Activated CD4-positive, alpha-beta T cell treated with anti-CD3 and anti-CD28 coated beads, Interleukin-10, Interleukin-2, amounts not matched to agents 100 ng/mL and 50 ng/mL, durations not matched to agents 16 hours and 8 hours (primary cell): ENCODE measurements at regions not wholly inside any gene's neighbourhood (a gene's known extent, or its start where the extent isn't known, plus 50 kb on each side); places are given as distances from the start of the nearest gene placed in this dataset.

Source experiments
- DNase-seq: peaks from one replicate; pipeline ENCODE4 v3.0.0-alpha.2; 2020

DNA sequence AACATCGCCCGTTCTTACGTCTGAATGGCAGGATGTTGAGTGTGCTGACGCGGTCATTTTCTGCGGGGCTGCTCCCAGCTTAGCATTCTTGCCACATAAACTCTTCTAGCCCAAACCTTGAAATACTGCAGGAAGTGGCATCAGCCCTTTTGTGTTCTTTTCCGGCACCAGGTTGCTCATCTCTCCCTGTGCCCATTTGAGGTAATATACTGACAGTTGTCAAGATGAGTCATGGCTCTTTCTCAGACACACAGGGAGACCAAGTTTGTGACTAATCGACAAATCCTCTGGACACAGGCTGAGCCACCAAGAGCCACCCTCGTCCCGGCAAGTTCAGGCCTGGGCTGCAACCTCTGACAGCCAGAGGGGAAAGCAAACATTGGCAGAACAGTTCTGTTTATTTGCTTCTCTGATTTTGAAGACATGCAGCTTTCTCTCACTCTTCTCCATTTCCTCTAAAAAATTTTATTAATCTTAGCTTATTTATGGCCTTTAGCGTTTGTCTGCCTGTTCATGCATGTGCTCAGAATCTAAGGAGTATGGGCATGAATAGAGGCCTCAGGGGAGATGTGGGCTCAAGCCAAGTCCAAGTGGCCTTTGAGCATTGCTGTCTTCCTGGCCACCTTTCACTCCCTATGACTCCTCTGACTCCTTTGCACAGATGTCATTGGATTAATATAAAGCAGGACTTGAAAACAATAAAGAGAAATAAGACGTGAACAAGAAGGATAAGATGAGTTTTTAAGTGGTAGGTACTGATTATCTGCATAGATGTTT, 328.2 kb upstream of the JAG1 start:
- peak; percentile 0 for DNase-seq

DNA sequence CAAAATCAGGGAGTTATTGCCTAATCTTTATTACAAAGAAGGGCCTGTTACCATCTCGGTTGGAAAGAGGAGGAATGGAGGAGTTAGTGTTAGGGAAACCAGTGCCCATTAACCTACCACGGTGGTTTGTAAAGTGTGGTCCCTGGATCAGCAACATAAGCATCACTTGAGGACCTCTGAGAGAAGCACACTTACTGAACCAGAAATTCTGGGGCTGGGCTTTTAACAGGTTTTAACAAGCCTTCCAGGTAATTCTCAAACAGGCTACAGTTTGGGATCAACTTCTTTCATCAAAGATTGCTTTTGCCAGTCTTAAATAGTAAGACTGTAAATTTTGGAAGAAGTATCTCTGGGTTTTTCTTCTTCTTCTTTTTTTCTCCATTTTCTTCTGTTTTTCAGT, 329.5 kb upstream of the JAG1 start:
- no peak for DNase-seq

DNA sequence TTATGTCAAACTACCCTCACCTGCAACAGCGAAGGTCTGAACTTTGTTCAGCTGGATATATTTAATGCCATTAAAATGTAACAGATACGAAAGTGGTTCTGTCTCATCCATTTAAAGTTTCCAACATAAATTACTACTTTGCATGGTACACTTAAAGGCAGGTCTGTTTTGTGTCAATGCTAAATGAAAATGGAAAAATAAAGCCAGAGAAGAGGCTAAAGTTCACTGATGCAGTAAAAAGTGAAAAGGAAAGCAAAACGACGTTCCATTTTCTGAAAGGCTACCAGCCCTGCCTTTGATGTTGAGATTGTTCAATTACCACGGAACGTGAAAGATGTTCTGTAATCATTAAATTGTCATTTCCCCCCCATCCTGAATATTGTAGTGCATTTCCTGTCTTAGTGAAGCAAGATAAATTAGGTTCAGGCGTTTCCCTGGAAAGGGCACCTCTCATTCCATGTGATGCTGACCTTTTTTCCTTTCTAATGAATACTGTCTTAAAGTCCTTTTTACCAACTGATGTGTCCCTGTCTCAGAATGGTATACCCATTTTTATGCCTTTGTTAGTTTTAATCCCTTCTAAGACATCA, 334.7 kb upstream of the JAG1 start:
- DNase-seq: no peak

DNA sequence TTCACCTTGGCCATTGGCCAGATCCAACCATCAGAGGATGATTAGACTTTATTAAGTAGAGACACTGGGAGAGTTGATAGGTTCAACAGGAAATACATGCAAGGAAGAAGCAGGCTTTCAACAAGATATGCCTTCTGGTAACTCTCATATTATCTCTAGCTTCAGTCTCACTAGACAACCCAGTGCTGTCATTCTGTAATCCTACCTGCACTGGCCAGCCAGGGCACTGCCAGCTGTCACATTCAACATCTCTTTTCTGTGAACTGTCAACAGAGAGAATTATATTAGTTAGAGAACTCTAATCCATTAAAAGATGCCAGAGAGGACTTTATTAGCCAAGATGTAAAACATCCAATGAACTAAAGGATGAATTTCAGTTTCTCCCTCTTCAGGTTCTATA, 337.9 kb upstream of the JAG1 start:
- DNase-seq: no peak

DNA sequence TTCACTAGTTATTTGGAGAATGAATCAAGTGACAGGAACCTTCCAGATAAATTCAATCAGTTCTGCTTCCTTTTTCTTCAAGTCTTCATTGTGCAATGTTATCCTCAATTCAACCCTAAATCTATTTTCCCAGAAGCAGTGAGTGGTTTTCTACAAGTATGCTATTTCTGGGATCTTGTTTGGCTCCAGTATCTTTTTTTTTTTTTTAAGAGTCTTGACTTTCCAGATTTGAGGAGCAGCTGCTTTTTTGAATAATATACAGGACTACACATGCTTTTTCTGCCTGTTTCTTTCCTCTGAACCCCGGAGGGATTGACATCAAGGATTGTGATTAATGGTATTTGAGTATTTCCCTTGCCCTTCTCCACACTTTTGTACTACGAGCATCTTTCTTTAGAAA, 339.2 kb upstream of the JAG1 start:
- no peak for DNase-seq

DNA sequence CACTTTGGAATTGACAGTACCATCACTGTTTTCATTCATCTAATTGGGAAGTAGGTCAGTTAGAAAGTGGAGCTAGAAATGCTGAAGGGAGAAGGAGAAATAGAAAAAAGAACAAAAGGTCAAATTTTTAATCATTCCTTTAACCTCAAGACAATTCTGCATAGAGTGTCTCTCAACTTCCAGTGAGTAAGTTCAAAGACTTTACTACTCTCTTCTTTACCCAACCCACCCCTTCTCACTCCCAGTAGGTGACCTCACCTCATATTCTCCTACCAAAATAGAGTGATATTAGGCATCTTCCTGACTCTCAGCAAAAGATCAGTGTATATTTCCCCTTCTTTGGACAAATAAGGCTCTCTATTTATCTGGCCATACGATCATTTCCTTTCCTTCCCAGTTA, 340.0 kb upstream of the JAG1 start:
- no peak for DNase-seq

DNA sequence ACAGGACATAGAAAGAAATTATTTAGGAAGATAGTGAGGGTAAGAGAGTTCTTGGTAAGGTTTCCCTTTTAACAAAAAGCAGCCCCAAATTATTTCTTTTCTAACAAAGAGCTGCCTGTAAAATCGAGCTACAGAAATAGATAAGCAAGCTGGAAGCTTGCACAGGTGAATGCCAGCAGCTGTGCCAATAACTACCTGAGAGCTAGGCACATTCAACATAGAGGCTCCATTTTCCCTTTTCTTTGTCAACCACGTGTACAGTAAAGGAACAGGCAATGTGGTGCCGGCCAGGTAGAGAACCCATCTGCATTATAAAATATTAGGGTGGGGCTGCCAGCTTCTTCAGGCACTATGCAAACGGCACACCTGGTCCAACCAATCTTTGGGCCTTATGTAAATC, 341.6 kb upstream of the JAG1 start:
- no peak for DNase-seq

DNA sequence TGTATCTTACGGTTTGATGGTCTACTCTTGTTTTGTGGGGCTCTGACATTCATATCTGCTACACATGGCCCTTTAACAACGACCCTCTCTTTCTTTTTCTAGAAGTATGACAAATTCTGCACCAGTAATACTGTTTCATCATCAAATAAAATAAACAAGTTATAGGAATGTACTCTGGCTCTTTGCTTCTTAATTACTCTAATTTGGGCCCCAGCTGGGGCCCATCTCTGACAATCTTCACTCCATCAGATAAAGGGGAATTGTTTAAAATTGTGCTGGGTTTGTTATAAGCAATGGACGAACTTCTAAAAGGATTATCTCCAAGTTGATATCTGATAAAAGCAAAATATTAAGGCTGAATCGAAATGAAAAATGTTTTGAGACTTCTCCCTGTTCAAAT, 343.6 kb upstream of the JAG1 start:
- no peak for DNase-seq

DNA sequence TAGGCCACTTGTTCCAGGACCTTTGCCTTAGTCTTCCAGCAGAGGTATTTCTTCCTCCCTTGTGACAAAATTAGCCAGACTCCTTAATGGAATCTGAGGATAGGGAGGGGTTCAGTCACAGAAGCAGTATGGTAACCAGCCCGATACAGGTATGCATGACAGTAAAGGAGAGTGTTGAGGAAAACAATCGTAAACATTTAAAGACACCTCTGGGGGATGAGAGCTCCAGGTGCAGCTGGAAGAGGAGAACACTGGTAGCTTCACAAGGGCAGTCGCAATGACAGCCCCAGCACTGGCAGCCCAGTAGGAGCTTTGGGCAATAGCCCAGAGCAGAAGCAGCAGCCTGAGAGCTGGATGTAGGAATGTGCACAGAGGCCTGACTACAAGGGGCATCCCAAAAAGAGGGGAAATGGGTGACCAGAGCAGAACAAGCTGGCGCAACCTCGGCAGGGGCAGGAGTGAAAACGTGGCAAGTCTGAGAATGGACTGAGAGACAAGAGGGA, 344.9 kb upstream of the JAG1 start:
- no peak for DNase-seq

DNA sequence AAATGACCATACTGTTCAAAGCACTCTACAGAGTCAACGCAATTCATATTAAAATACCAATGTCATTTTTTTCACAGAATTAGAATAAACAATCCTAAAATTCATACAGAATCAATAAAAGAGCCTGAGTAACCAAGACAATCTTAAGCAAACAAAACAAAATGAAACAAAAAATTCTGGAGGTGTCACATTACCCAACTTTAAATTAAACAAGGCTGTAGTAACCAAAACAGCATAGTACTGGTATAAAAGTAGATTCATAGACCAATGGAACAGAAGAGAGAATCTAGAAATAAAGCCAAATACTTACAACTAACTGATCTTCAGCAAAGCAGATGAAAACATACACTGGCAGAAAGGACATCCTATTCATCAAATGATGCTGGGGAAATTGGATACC, 346.9 kb upstream of the JAG1 start:
- DNase-seq: no peak

DNA sequence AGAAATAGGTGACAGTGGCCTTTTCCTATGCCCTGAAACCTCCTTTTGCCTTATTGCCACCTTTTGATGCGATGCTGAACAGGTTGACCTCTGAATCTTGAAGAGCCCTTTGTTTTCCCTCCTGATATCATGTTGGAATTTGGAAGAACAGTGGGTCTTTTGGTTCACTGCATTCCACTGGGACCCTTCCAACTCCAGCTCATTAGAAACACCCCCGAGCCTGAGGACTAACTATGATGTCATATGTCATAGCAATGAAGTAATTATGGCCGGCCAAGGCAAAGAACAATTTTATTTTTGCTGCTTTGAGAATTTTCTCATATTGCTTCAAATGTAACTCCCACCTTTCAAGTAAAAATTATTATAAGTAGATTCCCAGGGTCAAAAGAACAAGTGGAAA, 353.4 kb upstream of the JAG1 start:
- no peak for DNase-seq

DNA sequence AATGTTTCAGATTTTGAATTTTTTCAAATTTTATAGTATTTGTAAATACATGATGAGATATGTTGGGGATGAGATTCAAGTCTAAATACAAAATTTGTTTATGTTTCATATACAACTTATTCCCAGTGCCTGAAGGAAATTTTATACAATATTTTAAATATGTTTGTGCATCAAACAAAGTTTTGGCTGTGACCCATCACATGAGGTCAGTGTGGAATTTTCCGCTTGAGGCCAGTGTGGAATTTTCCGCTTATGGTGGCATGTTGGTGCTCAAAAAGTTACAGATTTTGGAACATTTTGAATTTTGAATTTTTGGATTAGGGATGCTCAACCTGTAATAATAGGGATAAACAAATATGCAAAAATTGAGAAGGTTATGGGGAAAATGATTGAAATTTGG, 356.6 kb upstream of the JAG1 start:
- no peak for DNase-seq

DNA sequence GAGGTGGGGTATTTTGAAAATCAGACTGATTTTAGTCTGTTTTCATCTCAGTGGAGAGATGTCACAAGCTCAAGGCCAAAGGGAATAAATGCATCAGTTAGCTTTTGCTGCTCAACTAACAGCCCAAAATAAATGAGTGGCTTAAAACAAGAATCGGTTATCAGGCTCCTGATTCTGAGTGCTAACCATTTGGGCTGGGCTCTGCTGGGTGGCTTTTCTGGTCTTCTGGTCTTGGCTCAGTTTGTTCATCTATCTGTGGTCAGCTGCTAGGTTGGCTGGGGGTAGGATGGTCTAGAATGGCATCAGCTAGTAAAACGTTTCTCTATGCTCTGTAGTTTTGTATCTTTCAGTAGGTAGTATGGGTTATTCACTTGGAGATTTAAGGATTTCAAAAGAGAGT, 357.5 kb upstream of the JAG1 start:
- no peak for DNase-seq

DNA sequence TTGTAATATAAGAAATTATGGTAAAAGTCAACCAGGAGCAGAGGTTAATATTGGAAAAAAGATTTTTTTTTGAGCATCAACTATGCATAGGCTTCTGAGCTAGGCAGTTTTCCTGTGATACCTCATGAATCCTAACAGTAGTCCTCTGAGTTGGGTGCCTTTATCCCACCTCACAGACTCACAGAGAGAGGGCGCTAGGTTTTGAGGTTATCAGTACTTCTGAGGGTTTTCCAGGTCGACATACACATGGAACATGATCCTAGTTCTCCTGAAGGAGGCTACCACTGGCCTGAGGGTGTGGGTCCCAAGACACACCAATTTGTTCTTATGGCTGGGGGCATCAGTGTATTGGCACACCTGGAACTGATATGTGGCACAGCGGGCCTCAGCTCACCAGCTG, 358.8 kb upstream of the JAG1 start:
- DNase-seq: no peak

DNA sequence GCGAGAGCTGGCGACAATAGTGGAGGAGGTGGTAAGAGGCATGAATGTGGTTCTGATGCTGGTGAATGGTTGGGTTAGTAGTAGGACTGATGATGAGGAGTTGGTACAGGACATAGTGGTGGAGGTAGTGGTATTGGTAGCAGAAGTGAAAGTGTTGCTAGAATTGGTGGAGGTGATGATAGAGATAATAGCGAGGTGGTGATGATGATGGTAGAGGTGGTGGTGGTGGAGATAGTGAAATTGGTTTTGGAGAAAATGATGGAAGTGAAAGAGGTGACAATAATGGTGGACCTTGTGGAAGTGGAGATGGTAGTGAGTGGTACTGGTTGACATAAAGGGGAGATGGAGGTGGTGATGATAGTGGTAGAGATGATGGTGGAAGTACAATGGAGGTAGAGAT, 360.2 kb upstream of the JAG1 start:
- no peak for DNase-seq

DNA sequence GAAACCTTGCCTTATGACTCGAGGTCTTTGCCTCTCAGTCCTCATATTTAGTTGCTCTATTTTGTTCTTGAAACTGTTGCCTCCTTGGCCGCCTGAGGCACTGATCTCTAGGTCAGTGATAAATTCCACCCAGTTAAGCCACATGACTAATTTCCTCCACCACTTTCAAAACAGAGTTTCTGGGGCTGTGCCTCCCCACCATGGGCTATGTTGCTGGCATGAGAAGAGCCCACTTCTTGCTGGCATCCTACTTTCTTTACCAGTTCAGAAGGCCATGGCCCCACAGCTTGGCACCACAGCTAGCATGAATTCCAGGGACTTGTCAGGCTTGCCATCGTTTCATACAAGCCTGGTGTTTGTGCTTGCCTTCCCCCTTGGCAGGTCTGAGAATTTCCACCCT, 361.4 kb upstream of the JAG1 start:
- DNase-seq: no peak

DNA sequence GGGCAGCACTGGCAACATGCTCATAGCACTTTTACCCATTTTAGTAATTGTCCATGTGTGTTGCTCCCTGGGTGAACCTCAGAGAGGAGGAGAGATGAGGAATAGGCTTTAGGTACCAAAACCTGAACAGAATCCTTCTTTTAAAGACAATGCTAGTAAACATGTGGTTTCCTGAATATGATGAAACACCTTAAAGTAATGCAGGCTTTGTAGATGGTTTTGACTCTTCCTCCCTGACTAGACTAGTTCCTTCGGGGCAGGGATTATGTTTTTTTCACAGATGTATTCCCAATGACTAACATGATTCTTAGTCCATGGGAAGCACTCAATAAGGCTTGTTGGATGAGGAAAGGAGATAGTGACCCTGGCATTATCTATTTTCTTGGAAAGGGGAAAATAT, 367.6 kb upstream of the JAG1 start:
- no peak for DNase-seq

DNA sequence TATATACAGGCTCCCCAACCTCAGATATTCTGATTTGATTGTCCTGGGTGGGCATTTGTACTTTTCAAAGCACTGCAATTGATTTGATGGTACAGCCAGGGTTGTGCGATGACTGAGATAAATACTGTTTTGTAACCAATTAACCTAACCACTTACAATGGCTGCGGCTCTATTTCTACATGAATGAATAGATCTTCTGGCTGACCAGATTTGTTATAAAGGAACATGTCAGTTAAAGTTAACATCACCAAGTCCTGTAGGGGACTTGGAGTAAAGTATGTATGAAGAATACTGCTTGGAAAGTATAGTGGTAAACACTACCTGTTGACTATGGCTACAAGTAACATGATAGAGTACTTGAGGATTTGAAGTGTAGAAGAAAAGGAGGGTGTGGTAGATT, 369.2 kb upstream of the JAG1 start:
- no peak for DNase-seq

DNA sequence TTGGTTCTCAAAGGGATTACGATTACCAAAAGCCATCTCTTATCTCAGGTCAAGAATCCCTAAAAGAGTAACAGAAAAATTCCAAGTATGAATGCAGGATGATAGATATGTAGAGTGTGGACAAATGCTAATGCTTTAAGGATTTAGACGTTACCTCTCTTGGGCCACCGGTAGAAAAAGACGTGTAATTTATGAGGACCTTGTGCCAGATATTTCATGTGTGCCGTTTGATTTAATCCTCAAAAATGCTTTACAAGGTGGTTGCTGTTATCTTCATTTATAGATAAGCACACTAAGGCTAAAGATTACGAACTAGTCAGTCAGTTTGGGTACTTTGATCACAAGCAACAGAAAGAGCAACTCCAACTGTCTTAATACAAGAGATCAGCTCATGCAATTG, 370.8 kb upstream of the JAG1 start:
- DNase-seq: no peak

DNA sequence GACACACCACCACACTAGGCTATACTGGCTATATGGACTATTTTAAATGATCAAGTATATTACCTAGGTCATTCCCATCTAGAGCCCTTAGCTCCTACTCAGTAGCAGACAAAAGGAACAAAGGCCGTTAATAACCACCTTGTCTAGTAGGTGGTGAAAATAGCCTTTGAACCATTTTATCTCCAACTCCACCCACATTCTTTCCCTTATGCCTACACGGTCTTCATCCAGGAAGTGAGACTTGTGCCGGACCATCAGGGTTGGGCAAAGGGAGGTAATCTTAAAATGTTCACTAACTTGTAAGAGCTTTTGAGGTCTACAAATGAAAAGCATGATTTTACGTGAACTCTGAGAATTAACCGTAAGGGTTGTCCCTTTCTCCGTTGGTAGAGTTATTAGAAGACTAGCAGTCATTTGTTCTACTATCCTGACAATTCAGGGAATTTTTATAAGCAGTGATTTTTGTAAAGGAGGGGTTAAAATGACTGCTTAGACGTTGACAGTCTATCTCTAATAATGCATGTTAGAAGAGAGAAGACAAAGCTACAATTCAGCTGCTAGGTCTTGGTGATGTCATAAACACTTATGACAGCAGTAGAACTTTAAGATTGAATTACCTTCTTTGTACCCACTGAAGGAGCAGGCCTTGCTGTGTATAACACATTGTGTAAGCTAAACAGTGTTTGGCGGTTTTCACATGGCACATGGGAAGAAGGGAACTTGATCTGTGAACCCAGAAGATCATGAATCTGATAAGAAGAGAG, 371.8 kb upstream of the JAG1 start:
- DNase-seq: no peak

DNA sequence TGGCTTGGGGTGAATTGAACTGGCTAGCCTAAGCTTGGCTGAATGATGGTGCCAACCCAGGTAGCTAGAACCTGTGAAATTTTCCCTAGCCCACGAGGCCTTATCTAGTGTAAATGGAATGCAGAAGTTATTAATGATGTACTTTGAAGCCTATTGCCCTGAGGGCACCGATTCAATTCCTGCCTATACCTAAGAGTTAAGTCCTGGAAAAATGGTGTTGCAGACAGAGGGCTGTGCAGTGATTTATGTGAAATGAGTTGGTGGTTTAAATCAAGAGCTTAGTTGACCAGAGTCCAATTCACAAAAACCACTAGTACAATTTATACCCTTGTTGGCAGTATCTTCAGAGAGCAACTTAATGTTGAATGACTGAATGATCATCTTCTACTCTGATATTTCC, 373.8 kb upstream of the JAG1 start:
- no peak for DNase-seq

DNA sequence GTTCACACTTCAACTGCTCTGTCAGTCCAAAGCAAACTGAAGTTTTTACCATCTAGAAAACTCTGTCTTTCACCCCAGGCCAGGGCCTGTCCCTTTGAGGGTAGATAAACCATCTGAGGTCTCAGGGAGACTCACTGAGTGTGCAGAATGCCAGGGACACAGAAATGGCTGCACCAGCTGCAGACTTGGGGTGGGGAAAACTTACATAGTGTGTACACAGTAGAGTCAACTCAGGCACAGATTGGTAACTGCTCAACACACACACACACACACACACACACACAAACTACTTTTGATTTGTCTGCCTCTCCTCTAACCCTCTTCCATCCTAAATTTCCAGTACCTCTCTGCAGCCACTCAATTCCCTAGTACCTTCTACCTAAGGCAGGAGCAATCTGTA, 374.9 kb upstream of the JAG1 start:
- DNase-seq: no peak

DNA sequence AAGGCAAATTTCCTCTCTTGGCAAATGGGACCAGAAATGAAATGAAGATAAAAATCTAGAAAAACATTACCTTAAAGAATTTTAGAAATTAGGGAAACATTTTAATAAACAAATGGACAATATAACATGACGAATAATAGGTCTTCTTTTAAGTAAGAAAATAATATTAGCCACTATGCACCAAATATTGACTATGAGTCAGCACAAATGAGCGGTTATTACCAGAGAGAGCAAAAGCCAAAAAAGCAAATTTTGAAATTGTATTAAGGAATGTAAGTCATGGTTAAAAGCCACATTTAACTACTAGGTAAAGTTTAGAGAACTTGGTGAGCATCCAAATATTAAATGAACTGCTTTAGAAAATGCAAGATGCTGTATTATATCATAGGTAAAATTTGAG, 376.6 kb upstream of the JAG1 start:
- no peak for DNase-seq

DNA sequence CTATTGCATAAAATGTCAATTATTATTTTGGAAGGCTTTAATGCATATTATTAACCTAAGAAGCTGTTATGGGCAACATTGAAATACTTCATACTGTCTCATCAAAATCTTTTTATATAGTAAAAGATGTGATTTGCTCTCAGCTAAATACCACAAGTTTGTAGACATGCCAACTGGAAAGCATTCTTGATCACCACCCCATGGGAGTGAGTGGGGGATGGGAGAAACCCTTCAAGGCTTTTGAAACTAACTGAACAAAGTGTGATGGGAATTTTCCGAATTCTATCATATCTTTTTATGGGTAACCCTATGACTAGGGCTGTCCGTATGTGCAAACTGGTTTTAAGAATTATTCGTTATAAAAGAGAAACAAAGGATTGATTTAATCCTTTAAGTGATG, 377.3 kb upstream of the JAG1 start:
- DNase-seq: no peak
